GM10266 (cell line): ENCODE measurements at regions not wholly inside any gene's neighbourhood (a gene's known extent, or its start where the extent isn't known, plus 50 kb on each side); places are given as distances from the start of the nearest gene placed in this dataset.

Experiments
- DNase-seq: peaks from one replicate; pipeline ENCODE4 v3.0.0; 2012; ENCODE audit errors: extremely low spot score
- TF ChIP-seq, protein P1 (sequence below): IDR thresholded peaks from 2 replicates; pipeline ENCODE4 v1.5.1; 2012; ENCODE audit warnings: mild to moderate bottlenecking, low read depth; ENCODE audit not compliant: control insufficient read depth, insufficient read depth; ENCODE audit errors: missing control alignments

DNA sequence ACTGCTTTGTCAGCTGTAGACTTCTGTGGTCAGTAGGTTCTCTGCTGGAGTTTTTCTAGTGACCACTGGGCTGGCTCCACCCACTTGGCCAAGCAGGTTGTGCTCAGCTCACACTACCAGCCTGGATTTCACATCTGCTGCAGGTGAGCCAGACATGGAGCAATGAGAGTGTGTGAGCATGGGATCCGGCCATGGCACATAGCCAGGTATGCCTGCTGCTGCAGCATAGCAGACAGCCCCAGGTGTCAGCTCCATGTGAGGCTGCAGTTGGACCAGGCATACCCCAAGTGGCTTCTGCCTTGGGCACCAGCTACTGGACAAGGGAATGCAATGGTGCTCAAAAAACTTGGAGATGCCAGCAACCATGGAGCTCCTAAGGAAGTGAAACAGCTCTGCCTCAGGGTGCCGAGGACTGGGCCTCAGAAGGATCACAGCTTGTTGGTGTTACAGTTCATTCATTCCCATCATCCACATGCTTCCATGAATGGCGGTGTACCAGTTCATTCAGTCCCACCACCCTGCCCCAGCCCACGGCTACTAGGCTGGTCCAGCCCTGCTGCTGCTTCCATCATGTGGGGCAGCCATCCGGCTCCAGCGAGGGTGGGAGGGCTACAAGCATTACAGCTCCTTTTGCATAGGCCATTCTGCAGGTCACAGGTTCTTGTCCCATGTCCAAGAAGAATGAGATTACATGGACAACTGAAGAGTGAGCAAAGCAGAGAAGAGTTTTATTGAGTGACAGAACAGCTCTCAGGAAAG, 389.1 kb upstream of the PCDH7 start:
- TF ChIP-seq, protein P1, sequence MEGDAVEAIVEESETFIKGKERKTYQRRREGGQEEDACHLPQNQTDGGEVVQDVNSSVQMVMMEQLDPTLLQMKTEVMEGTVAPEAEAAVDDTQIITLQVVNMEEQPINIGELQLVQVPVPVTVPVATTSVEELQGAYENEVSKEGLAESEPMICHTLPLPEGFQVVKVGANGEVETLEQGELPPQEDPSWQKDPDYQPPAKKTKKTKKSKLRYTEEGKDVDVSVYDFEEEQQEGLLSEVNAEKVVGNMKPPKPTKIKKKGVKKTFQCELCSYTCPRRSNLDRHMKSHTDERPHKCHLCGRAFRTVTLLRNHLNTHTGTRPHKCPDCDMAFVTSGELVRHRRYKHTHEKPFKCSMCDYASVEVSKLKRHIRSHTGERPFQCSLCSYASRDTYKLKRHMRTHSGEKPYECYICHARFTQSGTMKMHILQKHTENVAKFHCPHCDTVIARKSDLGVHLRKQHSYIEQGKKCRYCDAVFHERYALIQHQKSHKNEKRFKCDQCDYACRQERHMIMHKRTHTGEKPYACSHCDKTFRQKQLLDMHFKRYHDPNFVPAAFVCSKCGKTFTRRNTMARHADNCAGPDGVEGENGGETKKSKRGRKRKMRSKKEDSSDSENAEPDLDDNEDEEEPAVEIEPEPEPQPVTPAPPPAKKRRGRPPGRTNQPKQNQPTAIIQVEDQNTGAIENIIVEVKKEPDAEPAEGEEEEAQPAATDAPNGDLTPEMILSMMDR, result no peak
- DNase-seq, result no peak

DNA sequence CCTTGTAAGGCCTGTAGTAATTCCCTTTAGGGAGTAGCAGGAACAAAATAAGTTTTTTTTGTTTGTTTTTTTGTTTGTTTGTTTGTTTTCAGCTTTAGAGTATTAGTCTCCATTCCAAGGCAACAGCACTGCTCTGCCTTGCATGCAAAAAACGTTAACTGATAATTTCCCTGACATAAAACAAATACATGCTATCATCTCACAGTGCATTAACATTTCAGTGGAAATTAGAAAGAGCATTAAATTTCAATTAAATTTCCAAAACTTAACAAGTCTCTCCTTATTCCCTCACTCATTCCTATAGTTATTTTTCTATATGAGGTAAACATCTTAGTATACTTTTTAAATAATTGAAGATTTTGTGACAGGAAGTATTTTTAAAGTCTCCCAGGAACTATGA, 378.4 kb upstream of the PCDH7 start:
- TF ChIP-seq, protein P1, result no peak
- DNase-seq, result no peak

DNA sequence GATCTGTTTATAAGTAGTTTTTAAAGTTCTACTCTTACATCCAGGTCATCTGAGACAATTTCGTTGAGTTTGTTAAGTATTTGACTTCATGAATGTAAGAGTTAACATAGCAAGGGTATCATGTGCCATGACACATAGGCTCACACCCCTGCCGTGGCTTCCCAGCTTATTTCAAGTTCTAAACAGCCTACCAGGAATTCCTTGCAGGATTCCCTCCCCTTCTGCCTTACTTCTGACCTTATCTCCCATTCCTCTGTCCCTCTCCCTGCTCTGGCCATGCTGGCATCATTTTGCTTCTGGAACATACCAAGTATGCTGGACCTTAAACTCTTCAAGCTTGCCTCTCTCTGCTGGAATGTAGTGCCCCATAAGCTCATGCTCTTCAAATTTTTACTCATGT, 369.9 kb upstream of the PCDH7 start:
- TF ChIP-seq, protein P1, result no peak

DNA sequence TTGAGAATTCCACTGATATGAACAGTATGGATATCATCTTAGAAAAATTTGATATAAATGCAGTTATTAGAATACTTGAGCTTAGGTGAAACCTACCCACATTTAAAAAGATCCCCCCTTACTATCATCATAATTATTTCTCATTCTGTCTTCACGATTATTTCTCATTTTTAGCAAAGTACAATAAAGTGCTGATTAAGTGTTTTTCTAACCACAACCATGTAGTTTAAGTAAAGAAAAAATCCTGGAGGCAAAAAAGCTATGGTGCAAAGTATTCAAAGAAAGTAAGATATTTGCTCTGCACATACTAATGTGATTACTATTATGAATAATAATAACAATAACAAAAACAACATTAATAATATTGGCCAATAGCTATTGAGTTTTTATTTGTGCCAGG, 365.6 kb upstream of the PCDH7 start:
- TF ChIP-seq, protein P1, result no peak

More for the DNA sequence above, 369.9 kb upstream of the PCDH7 start:
- no peak for DNase-seq

DNA sequence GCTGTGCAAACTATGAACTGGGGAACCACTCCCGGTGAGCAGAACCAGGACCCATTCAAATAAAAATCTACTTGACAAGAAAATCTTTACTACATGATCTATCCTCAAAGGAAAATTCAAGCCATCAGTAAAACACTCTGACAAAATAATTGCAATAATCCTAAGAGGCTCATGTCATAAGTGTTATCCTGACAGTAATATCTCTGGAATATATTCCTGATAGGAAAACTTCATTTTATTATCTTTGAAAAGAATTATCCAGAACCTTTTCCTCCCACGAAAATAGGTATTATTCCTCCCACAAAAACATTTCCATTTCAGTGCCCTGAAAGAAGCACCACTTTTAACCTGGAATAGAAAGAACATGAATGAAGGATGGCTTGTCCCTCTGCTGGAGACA, 357.7 kb upstream of the PCDH7 start:
- no peak for DNase-seq
- TF ChIP-seq, protein P1, result no peak

More for the DNA sequence above, 365.6 kb upstream of the PCDH7 start:
- no peak for DNase-seq

DNA sequence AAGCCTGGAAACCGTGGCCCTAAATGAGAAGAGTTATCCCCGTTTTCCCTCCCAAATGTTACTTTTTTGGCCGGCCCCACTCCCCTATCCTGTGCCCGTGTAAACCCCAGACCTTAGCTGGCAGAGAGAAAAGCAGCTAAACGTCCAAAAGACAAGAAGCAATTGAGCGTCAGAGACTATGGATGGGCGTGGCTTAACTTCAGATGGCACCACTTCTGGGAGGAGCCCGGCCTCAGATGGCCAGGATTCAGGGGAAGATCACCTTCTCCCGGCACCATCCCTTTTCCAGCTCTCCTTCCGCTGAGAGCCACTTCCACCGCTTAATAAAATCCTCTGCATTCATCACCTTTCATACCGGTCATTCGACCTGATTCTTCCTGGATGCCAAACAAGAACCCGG, 350.1 kb upstream of the PCDH7 start:
- TF ChIP-seq, protein P1, result no peak
- DNase-seq, result no peak

DNA sequence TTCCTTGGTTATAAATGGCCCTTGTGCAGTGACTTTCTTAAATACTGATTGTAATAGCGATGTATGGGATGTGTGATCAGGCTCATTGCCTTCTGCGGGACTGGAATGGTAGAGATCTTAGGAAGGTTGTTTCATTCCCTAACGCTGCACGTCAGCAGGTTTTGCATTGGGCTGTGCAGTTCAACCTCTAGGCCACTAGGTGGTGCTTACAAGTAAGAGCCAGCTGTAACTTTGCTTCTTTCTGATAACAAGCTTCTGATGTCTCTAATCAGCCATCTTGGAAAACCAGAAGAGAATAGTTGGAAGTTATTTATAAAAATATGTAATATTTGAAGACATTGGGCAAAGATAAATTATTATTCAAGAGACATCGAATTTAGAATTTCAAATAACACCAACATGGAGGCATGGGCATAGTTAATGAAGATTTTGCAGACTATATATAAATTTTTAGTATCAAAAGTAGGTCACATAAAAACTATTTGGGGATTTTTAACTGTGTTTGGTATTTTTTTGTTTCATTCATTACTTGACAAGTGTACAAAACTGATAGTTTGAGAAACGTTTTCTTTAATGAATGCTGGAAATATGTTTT, 339.7 kb upstream of the PCDH7 start:
- peak; percentile 8 for DNase-seq
- TF ChIP-seq, protein P1, result peak; percentile 77
